HepG2 (cell line): ENCODE measurements at regions not wholly inside any gene's neighbourhood (a gene's known extent, or its start where the extent isn't known, plus 50 kb on each side); places are given as distances from the start of the nearest gene placed in this dataset.

ENCODE experiments used
- ATAC-seq: fragments of 200-7000 bp; cut with Tn5 transposase; 3 replicates; pipeline ENCODE4 v1.9.1; 2020; ENCODE audit warnings: mild to moderate bottlenecking, moderate library complexity
- BruUV-seq: library from RNA; stranded (reverse); fragments of 400-500 nt; replicated peaks from 2 replicates; lab custom pipeline; 2021; lab: Mats Ljungman, UMichigan
- CTCF ChIA-PET: fragments of 300-600 bp; formaldehyde crosslinking; extraction: SDS; loops from one replicate; lab custom pipeline; 2021; ENCODE audit warnings: low total read pairs, inconsistent platforms, low intra/inter-chr PET ratio; lab: Yijun Ruan, JAX
- POLR2A ChIA-PET: fragments of 350-600 bp; sonication (Branson Sonifier 250); formaldehyde crosslinking; loops from one replicate; lab custom pipeline; 2020; ENCODE audit warnings: antibody characterized with exemption, inconsistent platforms; lab: Yijun Ruan, JAX
- DNase-seq: peaks from one replicate; pipeline ENCODE4 v3.0.0-alpha.2; 2015; ENCODE audit warnings: low spot score
- FAIRE-seq: peaks from 3 replicates; lab custom pipeline; 2011; peaks lifted over from hg19 to GRCh38; lab: Jason Lieb, UNC
- H2AFZ ChIP-seq: one replicate; pipeline ENCODE4 v1.6.1; 2011; ENCODE audit warnings: low read length, inconsistent platforms
- H3K27ac ChIP-seq: fragments of 300-600 bp; 3 replicates; pipeline ENCODE4 v1.8.0; 2011; ENCODE audit warnings: mixed run types, mild to moderate bottlenecking, mixed read lengths, low read length, inconsistent platforms; ENCODE audit not compliant: insufficient read depth; ENCODE audit errors: extremely low read length
- H3K27me3 ChIP-seq, 2 experiments: fragments of 200-600 bp in 1 of 2; 2 replicates in 1 of 2; 3 replicates in 1 of 2; pipeline versions ENCODE4 v1.6.0 to v1.8.0; 2011; ENCODE audit warnings: low read length in 2 of 2, mild to moderate bottlenecking in 2 of 2, moderate library complexity in 2 of 2, inconsistent platforms in 1 of 2; ENCODE audit not compliant: insufficient read depth in 2 of 2, control insufficient read depth in 1 of 2
- H3K36me3 ChIP-seq, 2 experiments: fragments of 200-600 bp in 1 of 2; replicated peaks in 1 of 2; 2 replicates in 1 of 2; 3 replicates in 1 of 2; pipeline versions ENCODE4 v1.5.1 to v1.8.0; 2011; ENCODE audit warnings: low read length in 2 of 2, inconsistent platforms in 1 of 2; ENCODE audit not compliant: insufficient read depth in 2 of 2, control insufficient read depth in 1 of 2
- H3K4me1 ChIP-seq: 2 replicates; pipeline ENCODE4 v1.5.1; 2012; ENCODE audit warnings: low read length, inconsistent platforms; ENCODE audit not compliant: insufficient read depth
- H3K4me2 ChIP-seq: 2 replicates; pipeline ENCODE4 v1.6.0; 2011; ENCODE audit warnings: low read depth, low read length, inconsistent platforms
- H3K4me3 ChIP-seq, 3 experiments: fragments of 200-600 bp in 1 of 3; sonication (generic), shearing (Covaris generic) in 1 of 3; replicated peaks in 1 of 3; 2 replicates each; pipeline ENCODE4 v1.5.1; 2011 to 2016; ENCODE audit warnings: low read length in 3 of 3, inconsistent platforms in 2 of 3, low read depth in 2 of 3, mild to moderate bottlenecking in 2 of 3, control low read depth in 1 of 3, mixed read lengths in 1 of 3; ENCODE audit not compliant: insufficient read depth in 1 of 3
- H3K79me2 ChIP-seq: one replicate; pipeline ENCODE4 v1.6.1; 2011; ENCODE audit warnings: low read length, inconsistent platforms; ENCODE audit not compliant: insufficient read depth
- H3K9ac ChIP-seq: 2 replicates; pipeline ENCODE4 v1.6.0; 2011; ENCODE audit warnings: mild to moderate bottlenecking, low read depth, low read length, inconsistent platforms; ENCODE audit not compliant: insufficient read depth
- H3K9me3 ChIP-seq: 2 replicates; pipeline ENCODE4 v1.5.1; 2012; ENCODE audit warnings: mild to moderate bottlenecking, low read length
- H4K20me1 ChIP-seq: 2 replicates; pipeline ENCODE4 v1.6.0; 2011; ENCODE audit warnings: inconsistent platforms, mild to moderate bottlenecking, low read length, moderate library complexity; ENCODE audit not compliant: insufficient read depth
- ZNF274 ChIP-seq: sonication (generic); formaldehyde crosslinking; IDR thresholded peaks from 2 replicates; pipeline ENCODE4 v1.5.1; 2020; ENCODE audit warnings: mild to moderate bottlenecking, missing genetic modification reagents
- ZNF567 ChIP-seq: sonication (generic); formaldehyde crosslinking; IDR thresholded peaks from 2 replicates; pipeline ENCODE4 v1.8.1; 2023; ENCODE audit warnings: mild to moderate bottlenecking, missing genetic modification reagents, borderline replicate concordance
- ZNF7 ChIP-seq: IDR thresholded peaks from 2 replicates; pipeline ENCODE4 v1.6.1; 2016; ENCODE audit warnings: missing biosample characterization, missing genetic modification reagents
- ZNF749 ChIP-seq: sonication (generic); formaldehyde crosslinking; IDR thresholded peaks from 2 replicates; pipeline ENCODE4 v1.8.0; 2022; ENCODE audit warnings: mild to moderate bottlenecking, missing genetic modification reagents, moderate library complexity, borderline replicate concordance
- ZSCAN21 ChIP-seq: sonication (generic); formaldehyde crosslinking; IDR thresholded peaks from 2 replicates; pipeline ENCODE4 v1.8.0; 2022; ENCODE audit warnings: mild to moderate bottlenecking, missing genetic modification reagents, moderate library complexity, borderline replicate concordance
- in situ Hi-C: cut with HindIII; loops from 2 replicates; pipeline ENCODE4 v1.10.0; 2017; ENCODE audit warnings: low pct_unique_long_range_greater_than_20kb; ENCODE audit not compliant: extremely low pct_ligation_motif_present
- intact Hi-C: fragments of 100-400 bp; cut with micrococcal nuclease; formaldehyde crosslinking; loops from one replicate; pipeline ENCODE4 v1.10.0; 2022; ENCODE audit not compliant: unreplicated experiment
- TF ChIP-seq, protein P1 (sequence below): sonication (generic); formaldehyde crosslinking; IDR thresholded peaks from 2 replicates; pipeline ENCODE4 v1.4.0; 2020; ENCODE audit warnings: missing genetic modification reagents
- TF ChIP-seq, protein P2 (sequence below): sonication (generic); formaldehyde crosslinking; conservative IDR thresholded peaks from 2 replicates; pipeline ENCODE4 v1.8.0; 2022; ENCODE audit warnings: low read depth, missing genetic modification reagents

DNA sequence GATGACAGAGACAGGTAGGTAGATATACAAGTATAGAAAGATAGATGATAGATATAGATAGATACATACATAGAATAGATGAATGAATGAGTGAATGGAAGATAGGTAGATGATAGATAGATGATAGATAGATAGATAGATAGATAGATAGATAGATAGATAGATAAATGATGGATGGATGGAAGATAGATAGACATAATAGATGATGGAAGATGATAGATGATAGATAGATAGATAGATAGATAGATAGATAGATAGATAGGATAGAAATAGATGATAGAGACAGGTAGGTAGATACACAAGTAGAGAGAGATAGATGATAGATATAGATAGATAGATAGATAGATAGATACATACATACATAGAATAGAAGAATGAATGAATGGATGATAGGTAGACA lies 510.1 kb upstream of the AUTS2 start:
- no peak overlapping the region for H3K9ac ChIP-seq
- CTCF ChIA-PET, result no interaction called here
- H3K4me2 ChIP-seq, result no peak overlapping the region
- H3K4me3 ChIP-seq, result no peak overlapping the region
- no peaks in the 10 kb centered on the region; a peak in 1 of 5 replicates for H3K27me3 ChIP-seq
- H3K36me3 ChIP-seq, result no peaks in the 10 kb centered on the region
- H4K20me1 ChIP-seq, result no peaks in the 10 kb centered on the region
- TF ChIP-seq, protein P1, sequence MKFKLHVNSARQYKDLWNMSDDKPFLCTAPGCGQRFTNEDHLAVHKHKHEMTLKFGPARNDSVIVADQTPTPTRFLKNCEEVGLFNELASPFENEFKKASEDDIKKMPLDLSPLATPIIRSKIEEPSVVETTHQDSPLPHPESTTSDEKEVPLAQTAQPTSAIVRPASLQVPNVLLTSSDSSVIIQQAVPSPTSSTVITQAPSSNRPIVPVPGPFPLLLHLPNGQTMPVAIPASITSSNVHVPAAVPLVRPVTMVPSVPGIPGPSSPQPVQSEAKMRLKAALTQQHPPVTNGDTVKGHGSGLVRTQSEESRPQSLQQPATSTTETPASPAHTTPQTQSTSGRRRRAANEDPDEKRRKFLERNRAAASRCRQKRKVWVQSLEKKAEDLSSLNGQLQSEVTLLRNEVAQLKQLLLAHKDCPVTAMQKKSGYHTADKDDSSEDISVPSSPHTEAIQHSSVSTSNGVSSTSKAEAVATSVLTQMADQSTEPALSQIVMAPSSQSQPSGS (CRISPR knock-in tag), result no peak
- TF ChIP-seq ZNF749 (CRISPR knock-in tag) (no peak), ZSCAN21 (CRISPR knock-in tag) (no peak), ZNF274 (CRISPR knock-in tag) (no peak), ZNF567 (no peak), ZNF7 (CRISPR knock-in tag) (no peak)
- TF ChIP-seq, protein P2, sequence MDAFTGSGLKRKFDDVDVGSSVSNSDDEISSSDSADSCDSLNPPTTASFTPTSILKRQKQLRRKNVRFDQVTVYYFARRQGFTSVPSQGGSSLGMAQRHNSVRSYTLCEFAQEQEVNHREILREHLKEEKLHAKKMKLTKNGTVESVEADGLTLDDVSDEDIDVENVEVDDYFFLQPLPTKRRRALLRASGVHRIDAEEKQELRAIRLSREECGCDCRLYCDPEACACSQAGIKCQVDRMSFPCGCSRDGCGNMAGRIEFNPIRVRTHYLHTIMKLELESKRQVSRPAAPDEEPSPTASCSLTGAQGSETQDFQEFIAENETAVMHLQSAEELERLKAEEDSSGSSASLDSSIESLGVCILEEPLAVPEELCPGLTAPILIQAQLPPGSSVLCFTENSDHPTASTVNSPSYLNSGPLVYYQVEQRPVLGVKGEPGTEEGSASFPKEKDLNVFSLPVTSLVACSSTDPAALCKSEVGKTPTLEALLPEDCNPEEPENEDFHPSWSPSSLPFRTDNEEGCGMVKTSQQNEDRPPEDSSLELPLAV (CRISPR knock-in tag), result no peak
- TF ChIP-seq, all 625 proteins: peak for 0
- peaks cover 45% of the 10 kb centered on the region for H3K9me3 ChIP-seq
- POLR2A ChIA-PET, result no interaction called here
- FAIRE-seq (no peak), DNase-seq (no peak), ATAC-seq (no peak)
- no peaks in the 10 kb centered on the region for H3K4me1 ChIP-seq
- H3K79me2 ChIP-seq, result no peaks in the 10 kb centered on the region
- BruUV-seq, result no TSS peak
- no peak overlapping the region for H2AFZ ChIP-seq
- in situ Hi-C loops, result no loop called here
- intact Hi-C loops, result no loop called here
- no peak overlapping the region for H3K27ac ChIP-seq
